Gastrocnemius medialis (tissue), 4 donors: ENCODE measurements at regions not wholly inside any gene's neighbourhood (a gene's known extent, or its start where the extent isn't known, plus 50 kb on each side); places are given as distances from the start of the nearest gene placed in this dataset.

Source experiments
- CTCF ChIP-seq, 5 experiments: fragments of 450-650 bp in 3 of 5; fragments of 200-600 bp in 2 of 5; sonication (generic) in 2 of 5; IDR thresholded peaks in 4 of 5; conservative IDR thresholded peaks in 1 of 5; 1 replicate in 4 of 5; 2 replicates in 1 of 5; pipeline ENCODE4 v1.5.1; 2016 to 2019; ENCODE audit warnings: antibody characterized with exemption in 5 of 5, mild to moderate bottlenecking in 3 of 5, moderate library complexity in 3 of 5
- POLR2A ChIP-seq, 2 donors: fragments of 450-650 bp; IDR thresholded peaks; one replicate each; pipeline ENCODE4 v1.6.1; 2017; ENCODE audit warnings: antibody characterized with exemption in 2 of 2, mild to moderate bottlenecking in 2 of 2, moderate library complexity in 2 of 2

GRCh38 chr13:19083340-19083739 lies 98.3 kb downstream of the TUBA3C start:
- TF ChIP-seq CTCF (IDR thresholded peaks at IDR 0.05 in 4 of 5, conservative IDR thresholded peaks at IDR 0.05 in 1 of 5) = no peak
- no peak for TF ChIP-seq POLR2A (IDR thresholded peaks at IDR 0.05)
